GM12878 (cell line): ENCODE measurements at regions not wholly inside any gene's neighbourhood (a gene's known extent, or its start where the extent isn't known, plus 50 kb on each side); places are given as distances from the start of the nearest gene placed in this dataset.
A peak's percentile ranks its signal among the peaks of the same experiment; 100 is the strongest.

Experiments
- ATAC-seq: fragments of 200-7000 bp; cut with Tn5 transposase; 3 replicates; pipeline ENCODE4 v1.9.1; 2020; ENCODE audit warnings: mild to moderate bottlenecking, moderate library complexity
- BruUV-seq: library from RNA; stranded (reverse); fragments of 400-500 nt; replicated peaks from 2 replicates; lab custom pipeline; 2021; lab: Mats Ljungman, UMichigan
- CTCF ChIA-PET: fragments of 300-600 bp; sonication (Branson Sonifier 250); formaldehyde crosslinking; extraction: SDS; loops from one replicate; lab custom pipeline; 2021; ENCODE audit warnings: inconsistent platforms; lab: Yijun Ruan, JAX
- POLR2A ChIA-PET: fragments of 350-600 bp; formaldehyde crosslinking; extraction: SDS; loops from one replicate; lab custom pipeline; 2021; ENCODE audit warnings: inconsistent platforms; lab: Charles Lee
- RAD21 ChIA-PET: fragments of 300-600 bp; sonication (Branson Sonifier 250); formaldehyde crosslinking; loops from one replicate; lab custom pipeline; 2023; ENCODE audit warnings: antibody characterized with exemption; ENCODE audit not compliant: unreplicated experiment; lab: Charles Lee
- SMC1A ChIA-PET: fragments of 300-600 bp; sonication (Branson Sonifier 250); formaldehyde crosslinking; loops from one replicate; lab custom pipeline; 2023; ENCODE audit not compliant: unreplicated experiment, uncharacterized antibody; lab: Charles Lee
- DNase-seq: peaks from one replicate; pipeline ENCODE4 v3.0.0-alpha.2; 2011; ENCODE audit warnings: low read depth, low spot score
- FAIRE-seq: peaks from 3 replicates; lab custom pipeline; 2011; peaks lifted over from hg19 to GRCh38; lab: Jason Lieb, UNC
- H2AFZ ChIP-seq: 2 replicates; pipeline ENCODE4 v1.6.0; 2011; ENCODE audit warnings: low read depth, low read length, control low read depth; ENCODE audit not compliant: control insufficient read depth
- H3K27ac ChIP-seq: 2 replicates; pipeline ENCODE4 v1.5.1; 2011; ENCODE audit warnings: control low read depth; ENCODE audit not compliant: control insufficient read depth, insufficient read depth
- H3K27me3 ChIP-seq, 2 experiments: replicated peaks in 1 of 2; 2 replicates each; pipeline versions ENCODE4 v1.6.0 to v1.6.1; 2011; ENCODE audit warnings: low read length in 1 of 2; ENCODE audit not compliant: control insufficient read depth in 2 of 2, insufficient read depth in 2 of 2
- H3K36me3 ChIP-seq, 2 experiments: 2 replicates each; pipeline ENCODE4 v1.5.1; 2011; ENCODE audit warnings: low read length in 1 of 2; ENCODE audit not compliant: control insufficient read depth in 2 of 2, insufficient read depth in 2 of 2
- H3K4me1 ChIP-seq: 2 replicates; pipeline ENCODE4 v1.6.1; 2011; ENCODE audit warnings: mild to moderate bottlenecking, low read length, moderate library complexity, mixed read lengths; ENCODE audit not compliant: control insufficient read depth, insufficient read depth
- H3K4me2 ChIP-seq: 2 replicates; pipeline ENCODE4 v1.6.0; 2011; ENCODE audit warnings: control low read depth; ENCODE audit not compliant: control insufficient read depth, insufficient read depth
- H3K4me3 ChIP-seq: fragments of 200-600 bp; sonication (generic); 2 replicates; pipeline ENCODE4 v1.5.1; 2016
- H3K79me2 ChIP-seq: 2 replicates; pipeline ENCODE4 v1.6.0; 2011; ENCODE audit warnings: low read length; ENCODE audit not compliant: control insufficient read depth, insufficient read depth
- H3K9ac ChIP-seq: 2 replicates; pipeline ENCODE4 v1.8.0; 2011; ENCODE audit warnings: low read length, control low read depth, mixed read lengths; ENCODE audit not compliant: control insufficient read depth, insufficient read depth
- H3K9me3 ChIP-seq: replicated peaks from 3 replicates; pipeline ENCODE4 v1.5.1; 2011; ENCODE audit warnings: mild to moderate bottlenecking, low read length; ENCODE audit not compliant: control insufficient read depth, insufficient read depth
- H4K20me1 ChIP-seq: 2 replicates; pipeline ENCODE4 v1.6.0; 2011; ENCODE audit not compliant: control insufficient read depth, insufficient read depth
- ATF3 ChIP-seq: IDR thresholded peaks from 2 replicates; pipeline ENCODE4 v1.6.1; 2011; ENCODE audit warnings: low read depth, mild to moderate bottlenecking, low read length, moderate library complexity, borderline replicate concordance; ENCODE audit errors: extremely low read depth
- HCFC1 ChIP-seq: fragments of 150-350 bp; IDR thresholded peaks from 2 replicates; pipeline ENCODE4 v1.6.1; 2014; ENCODE audit warnings: low read length
- MEF2B ChIP-seq: fragments of 450-650 bp; IDR thresholded peaks from 2 replicates; pipeline ENCODE4 v1.6.1; 2018; ENCODE audit warnings: mild to moderate bottlenecking, moderate library complexity; ENCODE audit not compliant: partially characterized antibody, poor library complexity, severe bottlenecking
- MYC ChIP-seq: IDR thresholded peaks from 2 replicates; pipeline ENCODE4 v1.6.1; 2011; ENCODE audit warnings: mild to moderate bottlenecking, low read length, moderate library complexity, inconsistent platforms; ENCODE audit not compliant: insufficient read depth, insufficient replicate concordance, insufficient read length, severe bottlenecking
- NBN ChIP-seq: fragments of 450-650 bp; IDR thresholded peaks from 2 replicates; pipeline ENCODE4 v1.6.1; 2016
- NFYB ChIP-seq: IDR thresholded peaks from 2 replicates; pipeline ENCODE4 v1.6.1; 2011; ENCODE audit warnings: low read depth, mild to moderate bottlenecking, low read length, improper control_type of control experiment, moderate library complexity; ENCODE audit not compliant: insufficient read depth
- NR2C1 ChIP-seq: fragments of 450-650 bp; IDR thresholded peaks from 2 replicates; pipeline ENCODE4 v1.6.1; 2017; ENCODE audit warnings: antibody characterized with exemption, mild to moderate bottlenecking, moderate library complexity
- PBX3 ChIP-seq: IDR thresholded peaks from 2 replicates; pipeline ENCODE4 v1.6.1; 2011; ENCODE audit warnings: mild to moderate bottlenecking, low read depth, low read length, moderate library complexity; ENCODE audit not compliant: insufficient replicate concordance
- PML ChIP-seq: IDR thresholded peaks from 2 replicates; pipeline ENCODE4 v1.6.1; 2012; ENCODE audit warnings: low read length, inconsistent platforms
- ZBTB11 ChIP-seq: fragments of 450-650 bp; formaldehyde crosslinking; IDR thresholded peaks from 2 replicates; pipeline ENCODE4 v1.5.0; 2022; ENCODE audit warnings: mild to moderate bottlenecking, missing genetic modification characterization
- WGBS: methylation state at CpG from one replicate; pipeline ENCODE4 v1.1.6; 2016; ENCODE audit warnings: low lambda C conversion rate; ENCODE audit not compliant: insufficient replicate concordance, insufficient coverage; ENCODE audit errors: missing lambda C conversion rate; 5-methylcytosine and 5-hydroxymethylcytosine counted together
- in situ Hi-C: fragments of 300-500 bp; cut with MboI; formaldehyde crosslinking; loops from 9 replicates; pipeline ENCODE4 v1.14.3; 2018; ENCODE audit warnings: mixed read lengths
- intact Hi-C: fragments of 100-400 bp; cut with micrococcal nuclease; formaldehyde crosslinking; loops from one replicate; pipeline ENCODE4 v1.14.2; 2022; ENCODE audit not compliant: unreplicated experiment

- 1% methylated on average over 3 of the region's 3 CpGs for WGBS
Measured at GRCh38 chr13:47865883-47866282, 135.2 kb downstream of the SUCLA2 start.

GRCh38 chr13:47862841-47863240 is 138.2 kb downstream of the SUCLA2 start:
- DNase-seq (no peak), ATAC-seq (no peak), FAIRE-seq (no peak)
- no TSS peak for BruUV-seq
- Histone ChIP-seq H3K4me3 (no peak overlapping the region), H3K27ac (no peak overlapping the region), H3K4me2 (no peak overlapping the region), H3K36me3 (no peaks in the 10 kb centered on the region), H4K20me1 (no peaks in the 10 kb centered on the region), H3K4me1 (no peaks in the 10 kb centered on the region), H3K27me3 (no peaks in the 10 kb centered on the region; a peak in 1 of 4 replicates), H3K9me3 (no peaks in the 10 kb centered on the region), H3K9ac (no peak overlapping the region), H3K79me2 (no peaks in the 10 kb centered on the region), H2AFZ (no peak overlapping the region)
- ChIA-PET CTCF (no interaction called here), RAD21 (no interaction called here), SMC1A (no interaction called here), POLR2A (no interaction called here)
- 20% methylated on average over 3 of the region's 3 CpGs for WGBS
- in situ Hi-C loops (no loop called here), intact Hi-C loops (no loop called here)
- TF ChIP-seq ZBTB11 (CRISPR knock-in tag) (no peak), MYC (no peak), HCFC1 (no peak), PML (no peak), ATF3 (no peak), NFYB (no peak), NBN (no peak), NR2C1 (no peak)

More at GRCh38 chr13:47865883-47866282, 135.2 kb downstream of the SUCLA2 start:
- DNase-seq (no peak), FAIRE-seq (no peak), ATAC-seq (peak; percentile 38)
- H3K4me2 ChIP-seq: no peak overlapping the region
- intact Hi-C loops (no loop called here), in situ Hi-C loops (no loop called here)
- no peaks in the 10 kb centered on the region for H4K20me1 ChIP-seq
- no peaks in the 10 kb centered on the region for H3K9me3 ChIP-seq
- H3K36me3 ChIP-seq: no peaks in the 10 kb centered on the region
- TF ChIP-seq PBX3 (no peak), MEF2B (peak; percentile 13)
- H3K79me2 ChIP-seq: no peaks in the 10 kb centered on the region
- H3K4me1 ChIP-seq: no peaks in the 10 kb centered on the region
- no peaks in the 10 kb centered on the region; a peak in 1 of 4 replicates for H3K27me3 ChIP-seq
- no peak overlapping the region for H3K27ac ChIP-seq
- ChIA-PET CTCF (no interaction called here), RAD21 (interaction anchor here (0.7 kb wide), 1 partner anchor 898 kb away, joined by 5 read pairs; no protein-coding TSS in a partner anchor), POLR2A (no interaction called here), SMC1A (no interaction called here)
- H3K4me3 ChIP-seq: no peak overlapping the region
- BruUV-seq: no TSS peak
- H3K9ac ChIP-seq: no peak overlapping the region
- no peak overlapping the region for H2AFZ ChIP-seq
